ENCODE measurements at regions not wholly inside any gene's neighbourhood (a gene's known extent, or its start where the extent isn't known, plus 50 kb on each side); places are given as distances from the start of the nearest gene placed in this dataset.

DNA sequence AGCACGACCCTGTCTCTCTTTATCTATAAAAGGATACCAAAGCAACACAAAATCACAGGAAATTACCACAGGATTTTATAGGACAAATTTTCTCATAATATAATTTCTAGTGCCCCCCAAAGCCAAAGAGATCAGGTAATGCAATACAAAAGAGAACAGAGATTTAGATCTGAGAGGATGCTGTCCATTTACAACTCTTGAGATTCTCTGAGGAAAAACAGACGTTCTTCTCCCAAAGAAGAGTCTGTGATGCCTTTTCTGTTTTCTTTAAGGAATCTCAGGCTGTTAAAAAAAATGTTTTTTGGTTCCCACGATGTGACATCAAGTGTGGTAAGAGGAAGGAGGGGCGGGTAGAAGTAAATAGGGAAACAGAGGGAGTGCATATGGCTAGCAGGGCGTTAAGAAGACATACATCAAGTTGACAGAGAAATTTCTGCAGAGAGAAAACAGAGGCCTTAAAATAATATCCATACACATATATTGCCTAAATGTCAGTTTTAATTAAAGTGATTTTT lies 274.7 kb downstream of the YTHDC2 start:
- no peak overlapping the region for H3K27ac ChIP-seq
- DNase-seq (no peak), ATAC-seq (no peak)
- H3K36me3 ChIP-seq = no peaks in the 10 kb centered on the region
- no peak overlapping the region for H3K4me3 ChIP-seq
- no peaks in the 10 kb centered on the region for H3K9me3 ChIP-seq
- no peaks in the 10 kb centered on the region for H3K4me1 ChIP-seq
- TF ChIP-seq, protein P1, sequence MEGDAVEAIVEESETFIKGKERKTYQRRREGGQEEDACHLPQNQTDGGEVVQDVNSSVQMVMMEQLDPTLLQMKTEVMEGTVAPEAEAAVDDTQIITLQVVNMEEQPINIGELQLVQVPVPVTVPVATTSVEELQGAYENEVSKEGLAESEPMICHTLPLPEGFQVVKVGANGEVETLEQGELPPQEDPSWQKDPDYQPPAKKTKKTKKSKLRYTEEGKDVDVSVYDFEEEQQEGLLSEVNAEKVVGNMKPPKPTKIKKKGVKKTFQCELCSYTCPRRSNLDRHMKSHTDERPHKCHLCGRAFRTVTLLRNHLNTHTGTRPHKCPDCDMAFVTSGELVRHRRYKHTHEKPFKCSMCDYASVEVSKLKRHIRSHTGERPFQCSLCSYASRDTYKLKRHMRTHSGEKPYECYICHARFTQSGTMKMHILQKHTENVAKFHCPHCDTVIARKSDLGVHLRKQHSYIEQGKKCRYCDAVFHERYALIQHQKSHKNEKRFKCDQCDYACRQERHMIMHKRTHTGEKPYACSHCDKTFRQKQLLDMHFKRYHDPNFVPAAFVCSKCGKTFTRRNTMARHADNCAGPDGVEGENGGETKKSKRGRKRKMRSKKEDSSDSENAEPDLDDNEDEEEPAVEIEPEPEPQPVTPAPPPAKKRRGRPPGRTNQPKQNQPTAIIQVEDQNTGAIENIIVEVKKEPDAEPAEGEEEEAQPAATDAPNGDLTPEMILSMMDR (IDR thresholded peaks at IDR 0.05) = no peak
- no peak for TF ChIP-seq POLR2A (IDR thresholded peaks at IDR 0.05)
- WGBS, 4 donors = 50 to 53% (median 52%) methylated on average over 5 of the region's 5 CpGs
- H3K27me3 ChIP-seq = peaks cover 0 to 6% (median 0%) of the 10 kb centered on the region in 9 donors
- intact Hi-C loops (cut with DNase I) = no loop called here

DNA sequence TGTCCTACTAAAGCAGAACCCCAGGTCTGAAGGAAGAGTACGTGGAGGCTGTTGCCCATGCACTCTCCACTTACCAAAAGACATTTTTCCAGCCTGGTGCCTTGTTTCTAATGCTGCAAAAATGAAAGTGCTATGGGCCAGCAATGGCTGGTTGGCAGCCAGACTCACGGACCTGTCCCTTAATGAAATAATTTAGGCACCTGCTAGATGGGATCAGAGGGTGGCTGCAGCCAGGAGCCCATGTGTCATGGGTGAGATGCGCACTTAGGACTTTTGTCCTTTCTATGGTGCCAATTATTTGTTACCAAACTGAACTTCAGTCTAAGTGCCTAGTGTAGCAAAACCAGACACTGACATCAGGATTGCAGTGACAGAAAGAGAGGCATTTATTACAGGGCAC lies 276.3 kb downstream of the YTHDC2 start:
- no peak overlapping the region for H3K4me3 ChIP-seq
- H3K36me3 ChIP-seq = no peaks in the 10 kb centered on the region
- intact Hi-C loops (cut with DNase I) = no loop called here
- TF ChIP-seq, protein P1 (IDR thresholded peaks at IDR 0.05) = no peak
- TF ChIP-seq POLR2A (IDR thresholded peaks at IDR 0.05) = no peak
- no peaks in the 10 kb centered on the region for H3K9me3 ChIP-seq
- ATAC-seq (no peak), DNase-seq (no peak)
- no peak overlapping the region for H3K27ac ChIP-seq
- peaks cover 0 to 6% (median 0%) of the 10 kb centered on the region in 9 donors for H3K27me3 ChIP-seq
- no peaks in the 10 kb centered on the region for H3K4me1 ChIP-seq
- WGBS, 4 donors = 76 to 89% (median 85%) methylated on average over 3 of the region's 3 CpGs

DNA sequence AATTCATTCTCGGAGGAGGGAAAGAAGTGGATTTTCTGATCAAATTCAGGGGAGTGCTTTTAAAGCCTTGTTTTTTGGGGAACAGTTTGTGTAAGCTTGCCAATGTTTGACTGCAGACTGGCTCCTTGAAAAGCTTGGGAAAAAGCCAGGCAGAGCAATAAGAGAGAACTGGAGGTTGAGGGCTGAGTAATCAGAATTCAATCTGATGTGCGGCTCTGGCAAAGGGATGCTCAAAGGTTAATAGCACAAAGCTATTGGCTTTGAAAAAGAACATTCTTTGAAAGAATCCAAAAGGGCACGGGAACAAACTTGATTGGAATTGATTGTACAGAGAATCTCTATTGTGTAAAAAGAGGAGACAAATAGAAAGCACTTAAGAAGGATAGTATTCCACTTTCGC lies 279.3 kb downstream of the YTHDC2 start:
- TF ChIP-seq POLR2A (IDR thresholded peaks at IDR 0.05) = no peak
- TF ChIP-seq, protein P1 (IDR thresholded peaks at IDR 0.05) = no peak
- intact Hi-C loops (cut with DNase I) = no loop called here
- no peak for ATAC-seq
- Histone ChIP-seq H3K4me3 (no peak overlapping the region), H3K27me3 (peaks cover 0 to 4% (median 0%) of the 10 kb centered on the region in 9 donors), H3K9me3 (no peaks in the 10 kb centered on the region), H3K27ac (no peak overlapping the region), H3K4me1 (no peaks in the 10 kb centered on the region), H3K36me3 (no peaks in the 10 kb centered on the region)
- no peak for DNase-seq
- WGBS, 4 donors = 78 to 85% (median 80%) methylated on average over 4 of the region's 4 CpGs

DNA sequence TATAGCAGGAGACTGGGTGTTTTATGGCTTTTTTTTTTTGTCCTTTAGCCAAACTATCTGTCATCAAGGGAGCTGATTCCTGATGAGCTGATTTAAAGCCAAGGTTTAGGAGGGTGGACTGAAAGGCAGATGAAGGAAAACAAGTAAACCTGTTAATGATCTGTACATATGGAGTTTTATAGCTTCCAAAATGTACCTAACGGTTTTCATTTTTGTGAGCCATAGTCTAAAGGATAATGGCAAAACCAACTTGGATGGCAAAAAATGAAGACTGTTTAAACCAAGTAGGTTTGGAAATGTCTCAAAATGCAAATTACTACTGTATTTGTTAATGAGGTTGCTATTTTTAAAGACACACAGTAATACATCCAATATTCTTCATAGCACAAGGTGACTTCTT lies 281.5 kb downstream of the YTHDC2 start:
- Histone ChIP-seq H3K4me1 (no peaks in the 10 kb centered on the region), H3K4me3 (no peak overlapping the region), H3K9me3 (no peaks in the 10 kb centered on the region), H3K36me3 (no peaks in the 10 kb centered on the region), H3K27me3 (peaks cover 0 to 10% (median 0%) of the 10 kb centered on the region in 9 donors), H3K27ac (no peak overlapping the region)
- DNase-seq = no peak
- intact Hi-C loops (cut with DNase I) = no loop called here
- 70 to 89% (median 88%) methylated on average over 1 of the region's 1 CpG for WGBS, 4 donors
- TF ChIP-seq POLR2A (IDR thresholded peaks at IDR 0.05) = no peak
- TF ChIP-seq, protein P1 (IDR thresholded peaks at IDR 0.05) = no peak
- ATAC-seq = no peak
